ENCODE measurements at regions not wholly inside any gene's neighbourhood (a gene's known extent, or its start where the extent isn't known, plus 50 kb on each side); places are given as distances from the start of the nearest gene placed in this dataset.

GRCh38 chr3:6542795-6543194 is 318.1 kb upstream of the GRM7 start:
- TF ChIP-seq EP300 (IDR thresholded peaks at IDR 0.05) (no peak), POLR2A (IDR thresholded peaks at IDR 0.05) (no peak)
- TF ChIP-seq, protein P1, sequence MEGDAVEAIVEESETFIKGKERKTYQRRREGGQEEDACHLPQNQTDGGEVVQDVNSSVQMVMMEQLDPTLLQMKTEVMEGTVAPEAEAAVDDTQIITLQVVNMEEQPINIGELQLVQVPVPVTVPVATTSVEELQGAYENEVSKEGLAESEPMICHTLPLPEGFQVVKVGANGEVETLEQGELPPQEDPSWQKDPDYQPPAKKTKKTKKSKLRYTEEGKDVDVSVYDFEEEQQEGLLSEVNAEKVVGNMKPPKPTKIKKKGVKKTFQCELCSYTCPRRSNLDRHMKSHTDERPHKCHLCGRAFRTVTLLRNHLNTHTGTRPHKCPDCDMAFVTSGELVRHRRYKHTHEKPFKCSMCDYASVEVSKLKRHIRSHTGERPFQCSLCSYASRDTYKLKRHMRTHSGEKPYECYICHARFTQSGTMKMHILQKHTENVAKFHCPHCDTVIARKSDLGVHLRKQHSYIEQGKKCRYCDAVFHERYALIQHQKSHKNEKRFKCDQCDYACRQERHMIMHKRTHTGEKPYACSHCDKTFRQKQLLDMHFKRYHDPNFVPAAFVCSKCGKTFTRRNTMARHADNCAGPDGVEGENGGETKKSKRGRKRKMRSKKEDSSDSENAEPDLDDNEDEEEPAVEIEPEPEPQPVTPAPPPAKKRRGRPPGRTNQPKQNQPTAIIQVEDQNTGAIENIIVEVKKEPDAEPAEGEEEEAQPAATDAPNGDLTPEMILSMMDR (IDR thresholded peaks at IDR 0.05) = no peak
- Histone ChIP-seq H3K36me3 (no peaks in the 10 kb centered on the region), H3K4me1 (no peaks in the 10 kb centered on the region), H3K27ac (no peak overlapping the region), H3K27me3 (no peaks in the 10 kb centered on the region), H3K9me3 (peaks cover 0 to 8% (median 0%) of the 10 kb centered on the region in 4 donors), H3K4me3 (no peak overlapping the region)
- WGBS, 2 donors = 83 to 87% methylated on average over 3 of the region's 3 CpGs
- DNase-seq (ENCODE audit: low spot score in 2 of 2) = no peak

- Histone ChIP-seq H3K4me1 (no peaks in the 10 kb centered on the region), H3K4me3 (no peak overlapping the region), H3K27me3 (no peaks in the 10 kb centered on the region), H3K27ac (no peak overlapping the region), H3K9me3 (peaks cover 0 to 20% (median 0%) of the 10 kb centered on the region in 4 donors), H3K36me3 (no peaks in the 10 kb centered on the region)
- TF ChIP-seq EP300 (IDR thresholded peaks at IDR 0.05) (no peak), POLR2A (IDR thresholded peaks at IDR 0.05) (no peak)
- TF ChIP-seq, protein P1 (IDR thresholded peaks at IDR 0.05) = no peak
- DNase-seq (ENCODE audit: low spot score in 2 of 2) = no peak
- WGBS, 2 donors = 89 to 90% methylated on average over 4 of the region's 4 CpGs
Observed at GRCh38 chr3:6549296-6549695, 311.6 kb upstream of the GRM7 start.

GRCh38 chr3:6551165-6551564 is 309.8 kb upstream of the GRM7 start:
- TF ChIP-seq EP300 (IDR thresholded peaks at IDR 0.05) (no peak), POLR2A (IDR thresholded peaks at IDR 0.05) (no peak)
- TF ChIP-seq, protein P1 (IDR thresholded peaks at IDR 0.05) = no peak
- 41 to 75% methylated on average over 2 of the region's 2 CpGs for WGBS, 2 donors
- Histone ChIP-seq H3K27ac (no peak overlapping the region), H3K36me3 (no peaks in the 10 kb centered on the region), H3K27me3 (no peaks in the 10 kb centered on the region), H3K4me3 (no peak overlapping the region), H3K4me1 (no peaks in the 10 kb centered on the region), H3K9me3 (peaks cover 0 to 20% (median 0%) of the 10 kb centered on the region in 4 donors)
- DNase-seq (ENCODE audit: low spot score in 2 of 2) = no peak

DNA sequence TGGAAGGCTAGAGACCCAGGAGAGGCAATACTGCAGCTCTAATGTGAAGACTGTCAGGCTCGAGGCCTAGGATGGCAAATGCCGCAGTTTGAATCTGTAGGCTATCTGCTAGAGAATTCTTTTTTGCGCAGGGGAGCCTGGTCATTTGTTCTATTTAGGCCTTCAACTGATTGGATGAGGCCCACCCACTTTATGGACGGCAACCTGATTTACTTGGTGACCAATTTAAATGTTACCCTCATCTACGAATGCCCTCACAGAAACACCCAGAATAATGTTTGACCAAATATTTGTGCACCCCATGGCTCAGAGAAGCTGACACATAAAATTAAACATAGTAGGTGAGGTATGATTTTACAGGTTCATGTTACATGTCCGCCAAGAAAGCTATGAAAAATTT is 300.7 kb upstream of the GRM7 start:
- no peak overlapping the region for H3K27ac ChIP-seq
- H3K27me3 ChIP-seq = no peaks in the 10 kb centered on the region
- no peak for DNase-seq (ENCODE audit: low spot score in 2 of 2)
- 92 to 95% methylated on average over 6 of the region's 6 CpGs for WGBS, 2 donors
- TF ChIP-seq POLR2A (IDR thresholded peaks at IDR 0.05) = no peak
- no peak for TF ChIP-seq EP300 (IDR thresholded peaks at IDR 0.05)
- TF ChIP-seq, protein P1 (IDR thresholded peaks at IDR 0.05) = no peak
- H3K4me3 ChIP-seq = no peak overlapping the region
- no peaks in the 10 kb centered on the region for H3K36me3 ChIP-seq
- H3K4me1 ChIP-seq = no peaks in the 10 kb centered on the region
- no peaks in the 10 kb centered on the region for H3K9me3 ChIP-seq

- no peak overlapping the region for H3K4me3 ChIP-seq
- no peaks in the 10 kb centered on the region for H3K9me3 ChIP-seq
- no peaks in the 10 kb centered on the region for H3K27me3 ChIP-seq
- H3K4me1 ChIP-seq = no peaks in the 10 kb centered on the region
- no peak overlapping the region for H3K27ac ChIP-seq
- no peak for DNase-seq (ENCODE audit: low spot score in 2 of 2)
- no peaks in the 10 kb centered on the region for H3K36me3 ChIP-seq
- TF ChIP-seq EP300 (IDR thresholded peaks at IDR 0.05) (no peak), POLR2A (IDR thresholded peaks at IDR 0.05) (no peak)
- TF ChIP-seq, protein P1 (IDR thresholded peaks at IDR 0.05) = no peak
Observed at GRCh38 chr3:6567241-6567640, 293.7 kb upstream of the GRM7 start.
